GM23248 (cell line): ENCODE measurements at regions not wholly inside any gene's neighbourhood (a gene's known extent, or its start where the extent isn't known, plus 50 kb on each side); places are given as distances from the start of the nearest gene placed in this dataset.

Experiments used
- DNase-seq: peaks from one replicate; pipeline ENCODE4 v3.0.0-alpha.2; 2015
- H2AFZ ChIP-seq: fragments of 200-600 bp; sonication (generic); 2 replicates; pipeline ENCODE4 v1.6.1; 2016; ENCODE audit warnings: antibody characterized with exemption
- H3F3A ChIP-seq: fragments of 200-600 bp; sonication (generic); 2 replicates; pipeline ENCODE4 v1.6.1; 2016; ENCODE audit warnings: mild to moderate bottlenecking, antibody characterized with exemption, mixed run types; ENCODE audit not compliant: insufficient read depth
- H3K27ac ChIP-seq: fragments of 200-600 bp; sonication (generic); 2 replicates; pipeline ENCODE4 v1.5.1; 2016; ENCODE audit warnings: mild to moderate bottlenecking
- H3K27me3 ChIP-seq: fragments of 200-600 bp; sonication (generic); replicated peaks from 2 replicates; pipeline ENCODE4 v1.6.1; 2016; ENCODE audit warnings: mild to moderate bottlenecking; ENCODE audit not compliant: insufficient read depth
- H3K36me3 ChIP-seq: fragments of 200-600 bp; sonication (generic); 2 replicates; pipeline ENCODE4 v1.6.1; 2016; ENCODE audit warnings: low read depth, mild to moderate bottlenecking
- H3K4me1 ChIP-seq: fragments of 200-600 bp; sonication (generic); 2 replicates; pipeline ENCODE4 v1.6.1; 2016; ENCODE audit warnings: mild to moderate bottlenecking; ENCODE audit not compliant: insufficient read depth
- H3K4me2 ChIP-seq: fragments of 200-600 bp; sonication (generic); one replicate; pipeline ENCODE4 v1.6.1; 2016; ENCODE audit warnings: mild to moderate bottlenecking; ENCODE audit not compliant: unreplicated experiment
- H3K4me3 ChIP-seq: fragments of 200-600 bp; sonication (generic); 2 replicates; pipeline ENCODE4 v1.5.1; 2016; ENCODE audit warnings: mild to moderate bottlenecking
- H3K79me2 ChIP-seq: fragments of 200-600 bp; sonication (generic); 2 replicates; pipeline ENCODE4 v1.6.1; 2016; ENCODE audit warnings: mild to moderate bottlenecking; ENCODE audit not compliant: insufficient read depth
- H3K9ac ChIP-seq: fragments of 200-600 bp; sonication (generic); 2 replicates; pipeline ENCODE4 v1.6.1; 2016; ENCODE audit warnings: mild to moderate bottlenecking
- H3K9me2 ChIP-seq: fragments of 200-600 bp; sonication (generic); 2 replicates; pipeline ENCODE4 v1.6.1; 2016; ENCODE audit warnings: mixed run types, mild to moderate bottlenecking, moderate library complexity; ENCODE audit not compliant: insufficient read depth
- H3K9me3 ChIP-seq: fragments of 200-600 bp; sonication (generic); one replicate; pipeline ENCODE4 v1.6.1; 2017; ENCODE audit warnings: low read depth
- H4K20me1 ChIP-seq: fragments of 200-600 bp; sonication (generic); 2 replicates; pipeline ENCODE4 v1.6.0; 2016; ENCODE audit not compliant: insufficient read depth
- EZH2 ChIP-seq: fragments of 200-600 bp; sonication (generic); IDR thresholded peaks from 2 replicates; pipeline ENCODE4 v1.6.1; 2018; ENCODE audit warnings: antibody characterized with exemption, mild to moderate bottlenecking; ENCODE audit not compliant: insufficient read depth, poor library complexity, severe bottlenecking
- EZH2phosphoT487 ChIP-seq: fragments of 200-600 bp; sonication (generic); IDR thresholded peaks from 2 replicates; pipeline ENCODE4 v1.6.1; 2018; ENCODE audit warnings: antibody characterized with exemption, moderate library complexity, mild to moderate bottlenecking, low read depth; ENCODE audit not compliant: insufficient read depth
- WGBS, 2 experiments: methylation state at CpG; one replicate each; pipeline ENCODE4 v1.1.6; 2015 to 2017; ENCODE audit warnings: low lambda C conversion rate in 2 of 2, low coverage in 1 of 2; ENCODE audit errors: missing lambda C conversion rate in 2 of 2; 5-methylcytosine and 5-hydroxymethylcytosine counted together
- in situ Hi-C: fragments of 300-500 bp; cut with MboI; formaldehyde crosslinking; loops from 2 replicates; pipeline ENCODE4 v1.15.0; 2020

GRCh38 chr6:81942067-81942370 lies 189.5 kb upstream of the TENT5A start:
- H3K9me2 ChIP-seq, result no peaks in the 10 kb centered on the region
- 98 to 100% methylated on average over 3 of the region's 3 CpGs for WGBS, 2 experiments
- no peaks in the 10 kb centered on the region for H4K20me1 ChIP-seq
- DNase-seq, result no peak
- no peak overlapping the region for H3K27ac ChIP-seq
- in situ Hi-C loops, result no loop called here
- H3K27me3 ChIP-seq, result no peaks in the 10 kb centered on the region
- no peaks in the 10 kb centered on the region for H3K79me2 ChIP-seq
- TF ChIP-seq EZH2phosphoT487, result no peak
- no peak for TF ChIP-seq EZH2
- H3K9me3 ChIP-seq, result no peaks in the 10 kb centered on the region
- H2AFZ ChIP-seq, result no peak overlapping the region
- H3K36me3 ChIP-seq, result no peaks in the 10 kb centered on the region
- H3K9ac ChIP-seq, result no peak overlapping the region
- H3K4me1 ChIP-seq, result peaks cover 38% of the 10 kb centered on the region
- peaks cover 40% of the 10 kb centered on the region for H3F3A ChIP-seq
- H3K4me3 ChIP-seq, result no peak overlapping the region
- H3K4me2 ChIP-seq, result no peak overlapping the region

GRCh38 chr6:81940451-81940985 lies 188.0 kb upstream of the TENT5A start:
- peaks cover 44% of the 10 kb centered on the region for H3K4me1 ChIP-seq
- no peaks in the 10 kb centered on the region for H3K27me3 ChIP-seq
- peaks cover 47% of the 10 kb centered on the region for H3F3A ChIP-seq
- TF ChIP-seq EZH2 (no peak), EZH2phosphoT487 (no peak)
- DNase-seq, result no peak
- no peak overlapping the region for H2AFZ ChIP-seq
- no peak overlapping the region for H3K4me2 ChIP-seq
- H4K20me1 ChIP-seq, result no peaks in the 10 kb centered on the region
- no peaks in the 10 kb centered on the region for H3K36me3 ChIP-seq
- in situ Hi-C loops, result no loop called here
- H3K9me2 ChIP-seq, result no peaks in the 10 kb centered on the region
- no peak overlapping the region for H3K9ac ChIP-seq
- no peaks in the 10 kb centered on the region for H3K79me2 ChIP-seq
- no peak overlapping the region for H3K4me3 ChIP-seq
- H3K27ac ChIP-seq, result no peak overlapping the region
- 93 to 95% methylated on average over 1 of the region's 1 CpG for WGBS, 2 experiments
- H3K9me3 ChIP-seq, result no peaks in the 10 kb centered on the region

DNA sequence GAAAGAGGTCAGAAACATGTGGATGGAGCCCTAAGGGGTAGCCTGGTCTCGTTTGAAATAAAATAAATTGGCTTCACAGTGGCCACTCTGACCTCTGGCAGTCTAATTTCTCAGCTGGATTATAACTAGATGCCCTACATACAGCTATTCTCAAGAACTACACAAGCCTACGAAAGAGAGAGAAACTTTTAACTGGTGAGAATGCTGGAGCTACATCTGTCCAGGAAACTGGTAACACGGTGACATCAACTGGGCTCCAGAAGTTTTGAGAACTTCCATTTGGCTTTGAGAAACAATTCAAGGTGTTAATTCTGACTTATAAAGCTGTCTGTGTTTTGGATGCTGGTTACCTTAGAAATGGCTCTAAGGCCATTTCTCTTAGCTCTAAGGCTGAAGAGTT lies 187.3 kb upstream of the TENT5A start:
- H3K9me2 ChIP-seq, result no peaks in the 10 kb centered on the region
- WGBS, 2 experiments, result 72 to 81% methylated on average over 3 of the region's 3 CpGs
- H3K9me3 ChIP-seq, result no peaks in the 10 kb centered on the region
- H3K36me3 ChIP-seq, result no peaks in the 10 kb centered on the region
- TF ChIP-seq EZH2phosphoT487, result no peak
- TF ChIP-seq EZH2, result no peak
- H3K4me3 ChIP-seq, result 0 out of 2 replicates have a peak overlapping the region, but pooled peaks have one; percentile 29
- H3K27ac ChIP-seq, result peak overlapping the region; percentile 77
- peaks cover 47% of the 10 kb centered on the region for H3F3A ChIP-seq
- peak overlapping the region; percentile 52 for H3K4me2 ChIP-seq
- peaks cover 44% of the 10 kb centered on the region for H3K4me1 ChIP-seq
- H4K20me1 ChIP-seq, result no peaks in the 10 kb centered on the region
- peak; percentile 21 for DNase-seq
- in situ Hi-C loops, result no loop called here
- no peaks in the 10 kb centered on the region for H3K79me2 ChIP-seq
- no peaks in the 10 kb centered on the region for H3K27me3 ChIP-seq
- H2AFZ ChIP-seq, result peak overlapping the region; percentile 8
- peak overlapping the region; percentile 11 for H3K9ac ChIP-seq

DNA sequence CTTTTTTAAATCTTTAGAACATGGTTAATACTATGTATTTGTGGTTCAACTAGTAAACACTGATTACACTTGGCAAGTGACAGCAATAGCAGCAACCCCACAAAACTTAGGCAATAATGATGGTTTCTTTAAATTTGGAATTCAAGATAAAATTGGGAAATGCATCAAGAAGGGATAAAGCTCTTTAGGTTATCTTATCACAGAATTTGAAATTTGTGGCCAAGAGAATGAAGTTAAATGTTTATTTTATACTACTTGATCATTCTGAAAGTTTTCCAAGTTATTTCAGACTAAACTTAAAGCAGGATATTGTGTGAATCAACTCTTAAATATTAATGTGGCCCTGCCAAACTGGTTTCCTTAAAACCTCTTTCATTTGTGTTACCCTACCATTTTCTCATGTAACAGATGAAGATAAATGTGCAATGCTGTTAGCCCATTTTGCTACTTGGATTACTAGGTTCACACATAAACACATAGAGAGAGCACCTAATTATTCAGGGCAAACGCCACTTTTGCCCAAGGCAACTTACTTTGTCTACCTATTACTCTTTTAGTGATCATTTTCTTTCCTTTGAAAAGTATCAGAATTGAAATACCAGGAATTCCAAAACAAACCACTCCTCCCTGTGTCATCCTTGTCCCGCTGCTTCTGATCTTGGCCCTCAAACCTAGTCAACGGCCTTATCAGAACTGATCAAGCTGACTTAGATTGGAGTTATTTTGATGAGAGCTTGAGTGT lies 186.7 kb upstream of the TENT5A start:
- H3K9ac ChIP-seq, result peak overlapping the region; percentile 11
- peak overlapping the region; percentile 29 for H3K4me3 ChIP-seq
- H3K79me2 ChIP-seq, result no peaks in the 10 kb centered on the region
- DNase-seq, result peak; percentile 75
- H3K4me1 ChIP-seq, result peaks cover 44% of the 10 kb centered on the region
- H3K9me3 ChIP-seq, result no peaks in the 10 kb centered on the region
- peaks cover 47% of the 10 kb centered on the region for H3F3A ChIP-seq
- H2AFZ ChIP-seq, result peak overlapping the region; percentile 8
- H3K36me3 ChIP-seq, result no peaks in the 10 kb centered on the region
- in situ Hi-C loops, result no loop called here
- no peaks in the 10 kb centered on the region for H4K20me1 ChIP-seq
- TF ChIP-seq EZH2 (no peak), EZH2phosphoT487 (no peak)
- peak overlapping the region; percentile 52 for H3K4me2 ChIP-seq
- no peaks in the 10 kb centered on the region for H3K27me3 ChIP-seq
- peak overlapping the region; percentile 77 for H3K27ac ChIP-seq
- no peaks in the 10 kb centered on the region for H3K9me2 ChIP-seq
- WGBS, 2 experiments, result 22 to 32% methylated on average over 3 of the region's 3 CpGs
